GM11168 (cell line): ENCODE measurements at regions not wholly inside any gene's neighbourhood (a gene's known extent, or its start where the extent isn't known, plus 50 kb on each side); places are given as distances from the start of the nearest gene placed in this dataset.

Experiments used
- in situ Hi-C: fragments of 300-500 bp; cut with MboI; formaldehyde crosslinking; loops from one replicate; pipeline ENCODE4 v1.12.0; 2022; ENCODE audit warnings: low sequenced_read_pairs; ENCODE audit not compliant: unreplicated experiment

GRCh38 chr4:180726611-180727010 lies 1516.6 kb upstream of the TENM3 start:
- in situ Hi-C loops: no loop called here

- in situ Hi-C loops: no loop called here
Measured at GRCh38 chr4:180727478-180727877, 1515.7 kb upstream of the TENM3 start.

- in situ Hi-C loops: no loop called here
Measured at GRCh38 chr4:180734753-180735432, 1508.3 kb upstream of the TENM3 start.

GRCh38 chr4:180741703-180742102 lies 1501.5 kb upstream of the TENM3 start:
- in situ Hi-C loops: no loop called here

GRCh38 chr4:180745019-180745418 lies 1498.2 kb upstream of the TENM3 start:
- in situ Hi-C loops: no loop called here

GRCh38 chr4:180751009-180751408 lies 1492.2 kb upstream of the TENM3 start:
- in situ Hi-C loops: no loop called here

- in situ Hi-C loops: no loop called here
Measured at GRCh38 chr4:180757927-180758326, 1485.3 kb upstream of the TENM3 start.

- in situ Hi-C loops: no loop called here
Measured at GRCh38 chr4:180766045-180766444, 1477.2 kb upstream of the TENM3 start.

GRCh38 chr4:180766944-180767729 lies 1476.1 kb upstream of the TENM3 start:
- in situ Hi-C loops: no loop called here

GRCh38 chr4:180768610-180769009 lies 1474.6 kb upstream of the TENM3 start:
- in situ Hi-C loops: no loop called here

- in situ Hi-C loops: no loop called here
Measured at GRCh38 chr4:180769791-180770190, 1473.4 kb upstream of the TENM3 start.

GRCh38 chr4:180770265-180770664 lies 1472.9 kb upstream of the TENM3 start:
- in situ Hi-C loops: no loop called here

GRCh38 chr4:180784940-180785339 lies 1458.3 kb upstream of the TENM3 start:
- in situ Hi-C loops: no loop called here

- in situ Hi-C loops: no loop called here
Measured at GRCh38 chr4:180788729-180789128, 1454.5 kb upstream of the TENM3 start.

GRCh38 chr4:180789929-180790328 lies 1453.3 kb upstream of the TENM3 start:
- in situ Hi-C loops: no loop called here

- in situ Hi-C loops: no loop called here
Measured at GRCh38 chr4:180790471-180790870, 1452.7 kb upstream of the TENM3 start.

- in situ Hi-C loops: no loop called here
Measured at GRCh38 chr4:180792541-180792940, 1450.7 kb upstream of the TENM3 start.

- in situ Hi-C loops: no loop called here
Measured at GRCh38 chr4:180794333-180794732, 1448.9 kb upstream of the TENM3 start.

- in situ Hi-C loops: no loop called here
Measured at GRCh38 chr4:180798036-180798577, 1445.1 kb upstream of the TENM3 start.

GRCh38 chr4:180799798-180800197 lies 1443.4 kb upstream of the TENM3 start:
- in situ Hi-C loops: no loop called here

GRCh38 chr4:180805101-180805500 lies 1438.1 kb upstream of the TENM3 start:
- in situ Hi-C loops: no loop called here
